Colonic mucosa (tissue), 4 donors: ENCODE measurements at regions not wholly inside any gene's neighbourhood (a gene's known extent, or its start where the extent isn't known, plus 50 kb on each side); places are given as distances from the start of the nearest gene placed in this dataset.

Source experiments
- DNase-seq: peaks from one replicate; pipeline ENCODE4 v3.0.0-alpha.2; 2020
- H3K27ac ChIP-seq: fragments of 200-600 bp; one replicate; pipeline ENCODE4 v1.8.0; 2021
- H3K27me3 ChIP-seq: fragments of 200-600 bp; one replicate; pipeline ENCODE4 v1.8.0; 2021
- H3K36me3 ChIP-seq: fragments of 200-600 bp; one replicate; pipeline ENCODE4 v1.8.0; 2021
- H3K4me1 ChIP-seq: fragments of 200-600 bp; one replicate; pipeline ENCODE4 v1.8.0; 2021; ENCODE audit warnings: mild to moderate bottlenecking
- H3K4me3 ChIP-seq: fragments of 200-600 bp; one replicate; pipeline ENCODE4 v1.8.0; 2021
- H3K9ac ChIP-seq, 2 donors: one replicate each; pipeline ENCODE4 v1.7.0; 2013; ENCODE audit warnings: control low read depth in 2 of 2, low read depth in 2 of 2, low read length in 2 of 2
- H3K9me3 ChIP-seq: fragments of 200-600 bp; one replicate; pipeline ENCODE4 v1.8.0; 2021
- intact Hi-C: fragments of 100-400 bp; cut with DNase I; formaldehyde crosslinking; loops from one replicate; pipeline ENCODE4 v1.14.1; 2022
- TF ChIP-seq, protein P1 (sequence below): fragments of 200-600 bp; IDR thresholded peaks from one replicate; pipeline ENCODE4 v1.8.0; 2022; ENCODE audit warnings: antibody characterized with exemption, mild to moderate bottlenecking
- donor health status: healthy.
- donor health status: DM: no; HTN: no; CAD: no.
- donor health status: DM: no; HTN: no; CAD: no.

- H3K9me3 ChIP-seq: no peaks in the 10 kb centered on the region
- H3K27ac ChIP-seq: no peak overlapping the region
- no peak for DNase-seq
- H3K9ac ChIP-seq: no peak overlapping the region
- TF ChIP-seq, protein P1, sequence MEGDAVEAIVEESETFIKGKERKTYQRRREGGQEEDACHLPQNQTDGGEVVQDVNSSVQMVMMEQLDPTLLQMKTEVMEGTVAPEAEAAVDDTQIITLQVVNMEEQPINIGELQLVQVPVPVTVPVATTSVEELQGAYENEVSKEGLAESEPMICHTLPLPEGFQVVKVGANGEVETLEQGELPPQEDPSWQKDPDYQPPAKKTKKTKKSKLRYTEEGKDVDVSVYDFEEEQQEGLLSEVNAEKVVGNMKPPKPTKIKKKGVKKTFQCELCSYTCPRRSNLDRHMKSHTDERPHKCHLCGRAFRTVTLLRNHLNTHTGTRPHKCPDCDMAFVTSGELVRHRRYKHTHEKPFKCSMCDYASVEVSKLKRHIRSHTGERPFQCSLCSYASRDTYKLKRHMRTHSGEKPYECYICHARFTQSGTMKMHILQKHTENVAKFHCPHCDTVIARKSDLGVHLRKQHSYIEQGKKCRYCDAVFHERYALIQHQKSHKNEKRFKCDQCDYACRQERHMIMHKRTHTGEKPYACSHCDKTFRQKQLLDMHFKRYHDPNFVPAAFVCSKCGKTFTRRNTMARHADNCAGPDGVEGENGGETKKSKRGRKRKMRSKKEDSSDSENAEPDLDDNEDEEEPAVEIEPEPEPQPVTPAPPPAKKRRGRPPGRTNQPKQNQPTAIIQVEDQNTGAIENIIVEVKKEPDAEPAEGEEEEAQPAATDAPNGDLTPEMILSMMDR: no peak
- no peak overlapping the region for H3K4me3 ChIP-seq
- intact Hi-C loops: no loop called here
- H3K36me3 ChIP-seq: no peaks in the 10 kb centered on the region
- H3K4me1 ChIP-seq: no peaks in the 10 kb centered on the region
- no peaks in the 10 kb centered on the region for H3K27me3 ChIP-seq
Observed at GRCh38 chr6:10166031-10166430, 248.8 kb downstream of the TFAP2A start.

GRCh38 chr6:10163203-10163962 is 251.5 kb downstream of the TFAP2A start:
- H3K36me3 ChIP-seq: no peaks in the 10 kb centered on the region
- TF ChIP-seq, protein P1: no peak
- no peaks in the 10 kb centered on the region for H3K4me1 ChIP-seq
- DNase-seq: no peak
- H3K9ac ChIP-seq: no peak overlapping the region
- H3K4me3 ChIP-seq: no peak overlapping the region
- H3K9me3 ChIP-seq: no peaks in the 10 kb centered on the region
- no peak overlapping the region for H3K27ac ChIP-seq
- H3K27me3 ChIP-seq: no peaks in the 10 kb centered on the region
- intact Hi-C loops: no loop called here

DNA sequence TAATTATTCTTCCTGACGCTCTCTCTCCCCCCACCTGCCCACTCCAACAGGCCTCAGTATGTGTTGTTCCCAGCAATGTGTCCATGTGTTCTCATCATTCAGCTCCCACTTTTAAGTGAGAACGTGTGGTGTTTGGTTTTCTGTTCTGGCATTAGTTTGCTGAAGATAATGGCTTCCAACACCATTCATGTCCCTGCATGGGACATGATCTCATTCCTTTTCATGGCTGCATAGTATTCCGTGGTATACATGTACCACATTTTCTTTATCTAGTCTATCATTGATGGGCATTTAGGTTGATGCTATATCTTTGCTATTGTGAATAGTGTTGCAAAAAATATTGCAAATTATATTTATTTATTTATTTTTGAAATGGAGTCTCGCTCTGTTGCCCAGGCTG is 258.0 kb downstream of the TFAP2A start:
- H3K27me3 ChIP-seq: no peaks in the 10 kb centered on the region
- TF ChIP-seq, protein P1: no peak
- intact Hi-C loops: no loop called here
- H3K4me3 ChIP-seq: no peak overlapping the region
- H3K9ac ChIP-seq: no peak overlapping the region
- H3K27ac ChIP-seq: no peak overlapping the region
- no peaks in the 10 kb centered on the region for H3K36me3 ChIP-seq
- no peak for DNase-seq
- H3K9me3 ChIP-seq: no peaks in the 10 kb centered on the region
- H3K4me1 ChIP-seq: no peaks in the 10 kb centered on the region

DNA sequence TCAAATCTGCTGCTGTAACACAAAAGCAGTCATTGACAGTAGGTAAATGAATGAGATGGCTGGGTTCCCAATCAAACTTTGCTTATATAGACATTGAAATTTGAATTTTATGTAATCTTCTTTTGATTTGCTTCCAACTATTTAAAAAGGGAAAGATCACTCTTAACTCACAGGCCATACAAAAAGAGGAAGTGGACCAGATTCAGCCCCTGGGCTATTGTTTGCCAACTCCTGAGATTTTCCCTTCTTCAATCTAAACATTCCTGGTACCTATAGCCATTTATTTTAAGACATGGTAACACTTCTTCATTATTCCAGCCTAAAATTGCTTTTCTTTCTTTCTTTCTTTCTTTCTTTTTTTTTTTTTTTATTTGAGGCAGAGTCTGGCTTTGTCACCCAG is 260.6 kb downstream of the TFAP2A start:
- intact Hi-C loops: no loop called here
- Histone ChIP-seq H3K9me3 (no peaks in the 10 kb centered on the region), H3K4me3 (no peak overlapping the region), H3K36me3 (no peaks in the 10 kb centered on the region), H3K27me3 (no peaks in the 10 kb centered on the region), H3K9ac (no peak overlapping the region), H3K27ac (no peak overlapping the region), H3K4me1 (no peaks in the 10 kb centered on the region)
- TF ChIP-seq, protein P1: no peak
- no peak for DNase-seq

- H3K4me1 ChIP-seq: no peaks in the 10 kb centered on the region
Observed at GRCh38 chr6:10151144-10151915, 263.5 kb downstream of the TFAP2A start.

More at GRCh38 chr6:10151144-10151915, 263.5 kb downstream of the TFAP2A start:
- H3K36me3 ChIP-seq: no peaks in the 10 kb centered on the region
- intact Hi-C loops: no loop called here
- H3K27ac ChIP-seq: no peak overlapping the region
- no peaks in the 10 kb centered on the region for H3K9me3 ChIP-seq
- H3K27me3 ChIP-seq: no peaks in the 10 kb centered on the region
- DNase-seq: no peak
- TF ChIP-seq, protein P1: no peak
- no peak overlapping the region for H3K4me3 ChIP-seq
- no peak overlapping the region for H3K9ac ChIP-seq
